KMS-11 (cell line): ENCODE measurements at regions not wholly inside any gene's neighbourhood (a gene's known extent, or its start where the extent isn't known, plus 50 kb on each side); places are given as distances from the start of the nearest gene placed in this dataset.

Experiments
- H2AFZ ChIP-seq: fragments of 200-600 bp; sonication (generic); 2 replicates; pipeline ENCODE4 v1.6.1; 2016; ENCODE audit warnings: antibody characterized with exemption, mixed run types, low read depth
- H3K27ac ChIP-seq: fragments of 200-600 bp; sonication (generic); 2 replicates; pipeline ENCODE4 v1.6.1; 2016; ENCODE audit warnings: mild to moderate bottlenecking, mixed run types
- H3K27me3 ChIP-seq: fragments of 200-600 bp; sonication (generic); 2 replicates; pipeline ENCODE4 v1.6.1; 2017; ENCODE audit warnings: mild to moderate bottlenecking, low read depth, mixed run types, moderate library complexity; ENCODE audit not compliant: insufficient read depth
- H3K36me3 ChIP-seq: fragments of 200-600 bp; sonication (generic); 2 replicates; pipeline ENCODE4 v1.6.1; 2017; ENCODE audit warnings: mild to moderate bottlenecking, mixed run types; ENCODE audit not compliant: insufficient read depth
- H3K4me1 ChIP-seq: fragments of 200-600 bp; sonication (generic); 2 replicates; pipeline ENCODE4 v1.6.1; 2016; ENCODE audit warnings: mild to moderate bottlenecking, low read depth, mixed run types; ENCODE audit not compliant: poor library complexity, severe bottlenecking
- H3K4me2 ChIP-seq: fragments of 200-600 bp; sonication (generic); 2 replicates; pipeline ENCODE4 v1.7.0; 2016; ENCODE audit warnings: mild to moderate bottlenecking, mixed run types
- H3K4me3 ChIP-seq: fragments of 200-600 bp; sonication (generic); IDR thresholded peaks from 2 replicates; pipeline ENCODE4 v1.6.1; 2017; ENCODE audit warnings: low read depth, low read length, mixed read lengths; ENCODE audit not compliant: insufficient read depth
- H3K79me2 ChIP-seq: fragments of 200-600 bp; sonication (generic); 2 replicates; pipeline ENCODE4 v1.6.1; 2016; ENCODE audit warnings: low read depth, mixed run types; ENCODE audit not compliant: insufficient read depth
- H3K9ac ChIP-seq: fragments of 200-600 bp; sonication (generic); 2 replicates; pipeline ENCODE4 v1.6.1; 2016; ENCODE audit warnings: mild to moderate bottlenecking, mixed run types
- H4K20me1 ChIP-seq: fragments of 200-600 bp; sonication (generic); 2 replicates; pipeline ENCODE4 v1.6.1; 2016; ENCODE audit warnings: mild to moderate bottlenecking, mixed run types; ENCODE audit not compliant: insufficient read depth
- CTCF ChIP-seq: fragments of 200-600 bp; sonication (generic); conservative IDR thresholded peaks from 2 replicates; pipeline ENCODE4 v1.6.1; 2017; ENCODE audit warnings: low read depth, mild to moderate bottlenecking, antibody characterized with exemption, low read length, moderate library complexity, mixed read lengths

GRCh38 chrX:86887341-86887740 is 630.3 kb upstream of the KLHL4 start:
- TF ChIP-seq CTCF, result no peak

GRCh38 chrX:86910027-86910426 is 607.6 kb upstream of the KLHL4 start:
- Histone ChIP-seq H3K27me3 (no peaks in the 10 kb centered on the region), H3K36me3 (no peaks in the 10 kb centered on the region), H3K4me2 (no peak overlapping the region), H3K4me1 (no peaks in the 10 kb centered on the region), H2AFZ (no peak overlapping the region), H3K27ac (no peak overlapping the region), H3K9ac (no peak overlapping the region), H3K79me2 (no peaks in the 10 kb centered on the region), H3K4me3 (no peak overlapping the region), H4K20me1 (no peaks in the 10 kb centered on the region)
- no peak for TF ChIP-seq CTCF

More at GRCh38 chrX:86887341-86887740, 630.3 kb upstream of the KLHL4 start:
- no peak overlapping the region for H3K4me2 ChIP-seq
- H3K36me3 ChIP-seq, result no peaks in the 10 kb centered on the region
- no peaks in the 10 kb centered on the region for H3K4me1 ChIP-seq
- H2AFZ ChIP-seq, result no peak overlapping the region
- no peak overlapping the region for H3K27ac ChIP-seq
- no peak overlapping the region for H3K4me3 ChIP-seq
- no peaks in the 10 kb centered on the region for H3K27me3 ChIP-seq
- no peaks in the 10 kb centered on the region for H4K20me1 ChIP-seq
- H3K79me2 ChIP-seq, result no peaks in the 10 kb centered on the region
- H3K9ac ChIP-seq, result no peak overlapping the region

- Histone ChIP-seq H3K27me3 (no peaks in the 10 kb centered on the region), H3K36me3 (no peaks in the 10 kb centered on the region), H3K27ac (no peak overlapping the region), H4K20me1 (no peaks in the 10 kb centered on the region), H3K4me1 (no peaks in the 10 kb centered on the region), H3K79me2 (no peaks in the 10 kb centered on the region), H2AFZ (no peak overlapping the region), H3K4me2 (no peak overlapping the region), H3K4me3 (no peak overlapping the region), H3K9ac (no peak overlapping the region)
- TF ChIP-seq CTCF, result no peak
These were observed 606.8 kb upstream of the KLHL4 start for GRCh38 chrX:86910602-86911311.

GRCh38 chrX:86914569-86914968 is 603.0 kb upstream of the KLHL4 start:
- Histone ChIP-seq H2AFZ (no peak overlapping the region), H4K20me1 (no peaks in the 10 kb centered on the region), H3K9ac (no peak overlapping the region), H3K27me3 (no peaks in the 10 kb centered on the region), H3K79me2 (no peaks in the 10 kb centered on the region), H3K27ac (no peak overlapping the region), H3K4me2 (no peak overlapping the region), H3K4me1 (peaks cover 14% of the 10 kb centered on the region), H3K36me3 (no peaks in the 10 kb centered on the region), H3K4me3 (no peak overlapping the region)
- no peak for TF ChIP-seq CTCF
